Mesenteric fat pad (tissue), 1 donor: ENCODE measurements at regions not wholly inside any gene's neighbourhood (a gene's known extent, or its start where the extent isn't known, plus 50 kb on each side); places are given as distances from the start of the nearest gene placed in this dataset.
"Not testable (repeated sequence)": the region's sequence is repeated elsewhere in the genome, so short reads cannot be mapped to it uniquely, and the experiment has no call there.

Source experiments
- DNase-seq: peaks from one replicate; pipeline ENCODE4 v3.0.0-alpha.2; 2020; ENCODE audit warnings: low spot score
- donor health status: DM: yes; HTN: yes; CAD: no.

DNA sequence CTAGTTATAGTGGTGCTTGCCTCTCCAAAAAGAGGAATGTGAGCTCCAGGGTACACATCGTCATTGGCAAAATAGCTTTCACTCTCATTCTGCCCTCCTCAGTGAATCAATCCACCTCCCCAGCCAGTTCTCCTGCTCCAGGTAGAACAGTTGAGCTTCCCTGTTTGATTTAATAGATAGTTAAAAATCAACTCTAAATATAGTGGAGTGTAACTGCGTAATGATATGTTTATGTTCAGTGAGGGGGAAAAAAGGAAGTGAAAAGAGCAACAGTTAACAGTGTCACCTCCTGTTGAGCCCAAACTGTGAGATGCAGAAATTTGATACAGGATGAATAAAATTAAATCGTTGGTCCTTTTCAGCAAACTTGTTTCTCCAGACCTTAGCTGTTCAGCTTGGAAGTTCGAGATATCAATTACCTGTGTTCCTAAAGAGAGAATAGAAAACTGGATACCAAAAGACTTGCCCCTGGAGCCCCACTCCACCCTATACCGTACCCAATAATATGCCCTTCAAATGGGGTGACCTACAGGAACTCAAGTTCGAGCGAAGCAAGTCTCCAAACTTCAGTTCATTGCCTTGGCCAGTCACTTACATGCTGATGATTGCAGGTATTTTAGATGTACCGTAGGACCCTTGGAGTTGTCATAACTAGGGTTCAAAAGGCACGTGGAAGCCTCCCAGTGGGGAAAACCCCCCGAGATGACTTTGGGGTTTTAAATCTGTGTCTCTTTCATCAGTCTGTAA is 708.4 kb downstream of the RNF144A start:
- DNase-seq = no peak

DNA sequence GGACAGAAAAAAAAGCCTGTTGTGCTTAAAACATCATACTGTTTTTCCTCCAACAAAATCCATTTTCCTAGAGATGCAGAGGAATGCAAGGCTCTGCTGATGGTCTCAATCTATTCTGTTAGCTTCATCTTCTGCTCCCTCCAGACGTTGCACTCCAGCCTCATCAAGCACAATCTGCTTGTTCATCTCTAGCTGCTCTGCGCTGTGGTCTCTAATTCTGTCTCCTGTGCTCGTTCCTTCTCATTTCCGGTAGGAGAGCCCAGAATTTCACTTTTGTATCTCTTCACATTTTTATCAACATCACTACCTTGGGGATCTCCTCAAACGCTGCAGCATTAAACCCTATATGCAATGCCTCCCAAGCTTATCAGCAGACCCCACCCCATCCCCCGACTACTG is 708.9 kb downstream of the RNF144A start:
- no peak for DNase-seq

DNA sequence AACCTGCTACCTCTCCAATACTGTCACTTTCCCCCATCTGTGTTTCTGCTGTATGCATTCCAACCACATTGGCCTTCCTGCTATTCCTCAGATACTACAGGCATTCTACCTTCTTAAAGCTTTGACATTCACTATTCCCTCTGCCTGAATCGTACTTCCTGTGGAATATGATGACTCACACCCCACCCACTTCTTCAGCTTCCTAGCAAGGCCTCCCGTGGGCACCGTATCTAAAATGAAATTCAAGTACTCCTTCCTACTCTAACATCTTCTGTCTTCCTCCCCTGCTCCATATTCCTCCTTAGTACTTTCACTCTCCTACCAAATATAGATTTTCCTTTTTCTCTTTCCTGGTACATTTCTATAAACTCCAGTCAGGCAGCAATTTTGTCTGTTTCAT is 710.4 kb downstream of the RNF144A start:
- no peak for DNase-seq

DNA sequence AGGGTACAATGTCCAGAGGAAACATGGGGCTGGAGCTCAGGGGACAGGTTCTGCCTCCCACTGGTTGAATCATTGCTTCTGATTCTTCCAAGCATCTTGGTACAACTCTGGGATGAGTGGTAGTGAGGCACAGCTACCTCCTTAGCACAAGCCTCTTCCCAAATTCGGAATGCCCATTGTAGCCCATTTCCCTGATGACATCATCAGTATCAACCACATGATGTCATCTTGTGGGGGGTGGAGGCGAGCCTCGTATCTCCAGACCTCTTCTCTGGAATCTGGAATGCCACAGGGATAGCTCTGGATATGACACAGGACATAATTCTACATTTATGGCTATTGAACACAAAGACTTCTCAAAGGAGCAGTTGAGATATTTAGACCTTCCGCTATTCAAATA is 715.2 kb downstream of the RNF144A start:
- no peak for DNase-seq

DNA sequence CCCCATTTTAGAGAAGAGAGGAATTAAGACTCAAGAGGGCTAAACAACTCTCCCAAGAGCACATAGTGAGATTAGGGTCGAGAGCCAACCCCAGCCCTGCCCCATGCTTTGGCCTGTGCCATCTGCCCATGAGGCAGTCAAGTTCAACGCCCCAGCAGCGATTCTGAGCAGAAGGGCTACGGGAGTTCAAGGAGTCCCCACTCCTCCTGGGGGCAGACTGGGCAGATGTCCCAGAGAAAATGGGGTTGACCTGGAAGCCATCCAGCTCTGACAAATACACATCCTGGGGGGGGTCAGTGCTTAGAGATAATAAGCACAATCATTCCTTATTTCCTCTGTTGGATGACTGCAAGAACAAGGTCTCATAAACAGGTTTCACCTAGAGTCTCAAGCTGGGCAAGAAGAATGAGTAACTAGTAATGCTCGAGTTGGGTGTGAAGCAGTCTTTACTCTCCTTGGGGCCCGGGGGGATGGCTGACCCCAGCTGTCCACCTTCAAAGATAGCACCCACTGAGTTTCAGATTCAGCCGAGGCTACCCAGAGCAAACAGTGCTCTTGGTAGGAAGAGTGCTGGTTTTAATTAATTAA is 716.4 kb downstream of the RNF144A start:
- no peak for DNase-seq

DNA sequence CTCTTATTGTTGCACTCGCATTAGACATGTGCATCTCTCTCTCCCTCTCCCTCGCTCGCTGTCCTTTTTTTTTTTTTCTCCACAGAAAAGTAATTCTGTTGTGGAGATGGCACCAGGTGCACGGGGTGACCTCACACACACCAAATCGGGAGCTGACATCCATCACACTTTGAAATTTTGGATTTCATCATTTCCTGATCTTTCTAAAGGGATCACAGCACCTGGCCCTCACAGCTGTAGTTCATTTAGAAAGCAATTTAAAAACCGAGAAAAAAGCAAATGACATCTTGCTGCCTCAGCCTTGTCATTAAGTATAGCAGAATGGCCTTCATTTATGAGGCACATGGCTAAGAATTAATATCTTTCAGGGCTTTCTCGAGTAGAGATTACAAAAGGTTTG is 717.2 kb downstream of the RNF144A start:
- no peak for DNase-seq

DNA sequence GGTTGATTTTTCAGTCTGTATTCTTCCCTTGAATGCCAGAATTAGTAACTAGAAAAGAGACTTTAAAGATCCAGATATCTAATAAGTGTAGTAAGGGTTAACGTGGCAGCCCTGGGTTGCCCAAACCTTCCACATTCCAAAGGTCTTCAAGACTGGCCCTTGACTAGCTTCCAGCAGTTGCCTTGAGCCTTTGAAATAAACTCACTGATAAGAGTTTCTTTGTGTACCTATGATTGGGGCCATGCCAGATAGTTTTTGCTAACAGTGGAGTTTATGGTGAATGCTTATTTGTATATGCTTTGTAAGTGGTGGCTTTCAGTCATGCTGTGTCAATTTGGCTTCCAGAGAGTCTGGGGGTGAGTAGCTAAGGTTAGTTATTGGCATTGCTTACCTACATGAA is 722.3 kb downstream of the RNF144A start:
- DNase-seq = no peak

DNA sequence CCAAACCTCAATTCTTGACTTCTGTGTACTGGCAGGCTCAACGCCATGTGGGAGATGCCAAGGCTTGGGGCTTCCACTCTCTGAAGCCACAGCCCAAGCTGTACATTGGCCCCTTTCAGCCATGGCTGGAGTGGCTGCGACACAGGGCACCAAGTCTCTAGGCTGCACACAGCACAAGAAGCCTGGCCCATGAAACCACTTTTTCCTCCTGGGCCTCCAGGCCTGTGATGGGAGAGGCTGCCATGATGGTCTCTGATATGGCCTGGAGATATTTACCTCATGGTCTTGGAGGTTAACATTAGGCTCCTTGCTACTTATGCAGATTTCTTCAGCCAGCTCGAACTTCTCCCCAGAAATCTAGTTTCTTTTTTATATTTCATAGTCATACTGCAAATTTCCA is 724.1 kb downstream of the RNF144A start:
- DNase-seq = not testable (repeated sequence)

DNA sequence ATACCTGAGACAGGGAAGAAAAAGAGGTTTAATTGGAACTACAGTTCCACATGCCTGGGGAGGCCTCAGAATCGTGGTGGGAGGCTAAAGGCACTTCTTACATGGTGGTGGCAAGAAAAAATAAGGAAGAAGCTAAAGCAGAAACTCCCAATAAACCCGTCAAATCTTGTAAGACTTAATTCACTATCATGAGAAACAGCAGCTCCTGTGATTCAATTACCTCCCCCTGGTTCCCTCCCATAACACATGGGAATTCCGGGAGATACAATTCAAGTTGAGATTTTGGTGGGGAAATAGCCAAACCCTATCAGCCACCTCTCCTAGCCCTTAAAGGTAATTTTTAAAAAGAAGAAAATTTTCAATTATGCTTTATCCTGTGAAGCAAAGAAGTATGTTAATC is 728.8 kb downstream of the RNF144A start:
- no peak for DNase-seq

DNA sequence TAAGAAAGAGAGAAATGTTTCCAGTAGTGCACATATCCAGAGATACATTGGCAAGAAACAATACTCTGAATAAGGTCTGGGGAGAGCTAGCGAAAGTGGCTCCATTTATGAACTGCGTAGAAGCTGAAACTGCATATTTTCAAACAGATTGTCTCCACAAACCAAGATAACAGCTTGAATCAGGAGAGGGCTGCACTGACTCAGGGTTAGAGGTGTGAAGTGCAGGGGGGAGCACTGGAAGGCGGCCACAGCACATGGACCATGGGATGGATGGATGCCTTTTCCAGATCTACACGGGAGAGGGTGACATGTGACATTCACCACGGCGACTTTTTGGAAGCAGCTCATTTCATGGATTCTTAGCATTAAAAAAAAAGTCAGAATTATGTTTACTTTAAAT is 729.4 kb downstream of the RNF144A start:
- no peak for DNase-seq

DNA sequence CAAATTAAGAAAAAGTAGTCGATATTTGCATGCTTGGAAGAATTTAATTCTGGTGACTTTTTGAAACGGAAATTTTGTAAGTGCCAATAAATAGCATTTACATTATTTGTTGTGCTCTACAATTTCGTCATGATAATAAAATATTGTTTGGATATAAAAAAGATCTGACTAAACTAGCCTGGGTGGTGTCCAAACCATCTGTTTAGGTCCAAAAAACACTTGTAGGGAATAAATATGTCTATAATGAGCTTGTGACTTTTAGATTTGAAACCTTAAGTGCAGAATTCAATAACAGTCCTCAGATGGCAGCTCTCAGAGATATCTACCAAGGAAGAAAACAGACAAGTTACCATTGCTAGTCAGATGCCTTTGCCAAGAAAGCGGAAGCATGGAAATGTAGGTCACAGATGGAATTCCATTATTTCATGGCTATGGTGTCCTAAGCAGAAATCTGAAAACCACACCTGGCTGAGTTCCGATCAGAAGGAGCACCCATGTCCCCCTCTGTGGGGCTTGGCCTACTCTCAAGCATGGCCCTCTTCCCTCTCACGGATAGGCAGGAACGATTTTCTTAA is 731.1 kb downstream of the RNF144A start:
- DNase-seq = no peak

DNA sequence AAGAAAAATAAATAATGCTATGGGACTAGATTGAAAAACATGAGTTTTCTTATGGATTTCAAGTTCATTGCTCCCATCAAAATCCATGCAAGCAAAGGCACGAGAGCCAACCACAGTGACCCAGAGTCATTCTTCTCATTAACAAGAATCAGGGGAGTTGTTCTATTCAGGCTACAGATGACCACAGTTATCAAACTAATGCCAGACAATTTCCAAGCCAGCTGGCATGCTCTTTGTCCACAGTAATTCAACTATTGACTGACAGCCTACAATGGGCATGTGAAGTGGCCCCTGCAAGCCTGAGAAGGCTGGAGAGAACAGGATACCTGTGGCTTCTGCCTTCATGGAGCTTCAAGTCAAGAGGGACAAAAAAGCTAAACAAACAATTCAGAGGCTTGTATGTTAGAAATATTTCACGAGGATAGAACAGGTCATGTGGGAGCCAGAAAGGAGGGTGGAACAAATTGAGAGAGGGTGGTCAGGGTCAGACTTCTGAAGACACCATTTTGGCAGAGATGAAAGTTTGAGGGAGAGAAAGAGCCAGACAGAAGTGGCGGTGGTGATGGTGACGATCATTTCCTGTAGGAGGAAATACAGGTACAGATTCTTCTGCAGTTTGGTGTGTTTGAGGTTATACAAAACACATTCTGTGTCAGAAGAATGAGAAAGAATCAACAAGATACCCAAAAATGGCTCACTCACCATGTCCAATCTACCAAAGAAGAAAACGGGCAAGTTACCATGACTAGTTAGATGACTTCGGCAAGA is 732.4 kb downstream of the RNF144A start:
- DNase-seq = no peak

DNA sequence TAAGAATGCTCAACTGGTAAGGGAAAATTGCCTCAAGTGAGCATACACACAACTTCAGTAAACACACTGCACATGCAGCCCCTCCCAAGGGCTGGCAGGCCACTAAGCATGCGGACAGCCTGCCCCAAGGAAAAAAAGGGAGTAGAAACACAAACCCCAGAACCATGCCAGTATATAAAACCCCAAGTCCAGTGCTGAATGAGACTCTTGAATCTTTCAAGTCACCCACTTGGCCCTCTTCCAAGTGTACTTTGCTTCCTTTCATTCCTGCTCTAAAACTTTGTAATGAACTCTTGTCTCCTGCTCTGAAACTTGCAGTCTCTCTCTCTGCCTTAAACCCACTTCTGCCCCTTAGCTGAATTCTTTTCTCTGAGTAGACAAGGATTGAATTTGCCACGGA is 736.4 kb downstream of the RNF144A start:
- no peak for DNase-seq

DNA sequence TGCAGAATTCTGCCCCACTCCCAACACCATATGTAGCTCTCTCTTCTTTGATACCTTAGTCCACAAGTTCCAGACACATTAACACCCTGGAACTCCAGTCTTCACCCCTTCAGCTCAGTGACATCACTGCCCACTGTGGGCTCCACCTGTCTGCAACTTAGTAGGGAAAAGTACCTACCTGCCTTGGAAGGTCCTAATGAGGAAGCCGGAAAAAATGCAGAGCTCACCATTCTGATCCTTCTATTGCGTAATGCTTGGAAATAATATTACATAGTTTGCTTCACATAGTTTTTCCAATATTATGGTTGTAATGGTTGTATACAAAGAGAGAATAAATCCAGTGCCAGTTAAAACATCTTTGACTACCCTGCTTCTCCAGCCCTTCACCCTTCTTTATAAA is 738.4 kb downstream of the RNF144A start:
- no peak for DNase-seq

DNA sequence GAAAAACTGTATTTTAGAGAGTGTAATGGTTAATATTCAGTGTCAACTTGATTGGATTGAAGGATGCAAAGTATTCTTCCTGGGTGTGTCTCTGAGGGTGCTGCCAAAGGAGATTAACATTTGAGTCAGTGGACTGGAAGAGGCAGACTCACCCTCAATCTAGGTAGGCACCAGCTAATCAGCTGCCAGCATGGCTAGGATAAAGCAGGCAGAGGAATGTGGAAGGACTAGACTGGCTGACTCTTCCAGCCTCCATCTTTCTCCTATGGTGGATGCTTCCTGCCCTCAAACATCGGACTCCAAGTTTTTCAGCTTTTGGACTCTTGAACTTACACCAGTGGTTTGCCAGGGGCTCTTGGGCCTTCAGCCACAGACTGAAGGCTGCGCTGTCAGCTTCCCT is 740.3 kb downstream of the RNF144A start:
- DNase-seq = not testable (repeated sequence)

DNA sequence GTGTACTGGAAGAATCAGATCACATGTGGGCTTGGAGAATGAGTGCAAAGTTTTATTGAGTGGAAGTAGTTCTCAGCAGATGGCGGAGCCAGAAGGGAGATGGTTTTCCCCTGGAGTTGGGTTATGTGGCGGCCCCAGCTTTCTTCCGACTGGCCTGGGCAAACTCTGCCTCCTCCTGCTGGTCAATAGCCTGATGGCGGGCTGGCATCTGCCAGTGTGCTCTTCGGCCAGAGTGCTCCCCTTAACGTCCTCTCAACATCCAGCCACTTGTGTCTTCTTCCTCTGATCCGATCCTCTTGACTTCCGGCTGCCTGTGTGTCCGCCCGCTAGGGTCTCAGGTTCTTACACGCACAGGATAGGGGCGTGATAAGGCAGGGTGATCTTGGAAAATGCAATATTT is 741.3 kb downstream of the RNF144A start:
- DNase-seq = no peak

DNA sequence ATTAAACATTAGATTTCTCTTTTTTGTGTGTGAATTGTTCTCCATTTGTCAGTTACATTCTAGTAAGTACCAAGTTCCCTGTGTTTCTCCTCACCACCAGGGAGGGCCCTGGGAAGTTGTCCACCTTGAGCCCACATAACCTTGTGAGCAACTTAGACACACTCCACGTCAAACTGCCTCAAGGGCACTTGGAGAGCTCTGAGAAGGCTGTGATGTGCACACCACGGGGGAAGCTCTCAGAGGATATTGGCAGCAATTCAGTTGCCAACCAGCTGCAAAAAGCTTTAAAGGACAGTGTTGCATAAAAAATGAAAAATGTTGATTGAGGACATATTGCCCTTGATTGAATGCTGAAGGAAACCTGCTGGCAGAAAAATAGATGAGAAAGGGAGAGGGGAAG is 743.6 kb downstream of the RNF144A start:
- no peak for DNase-seq

DNA sequence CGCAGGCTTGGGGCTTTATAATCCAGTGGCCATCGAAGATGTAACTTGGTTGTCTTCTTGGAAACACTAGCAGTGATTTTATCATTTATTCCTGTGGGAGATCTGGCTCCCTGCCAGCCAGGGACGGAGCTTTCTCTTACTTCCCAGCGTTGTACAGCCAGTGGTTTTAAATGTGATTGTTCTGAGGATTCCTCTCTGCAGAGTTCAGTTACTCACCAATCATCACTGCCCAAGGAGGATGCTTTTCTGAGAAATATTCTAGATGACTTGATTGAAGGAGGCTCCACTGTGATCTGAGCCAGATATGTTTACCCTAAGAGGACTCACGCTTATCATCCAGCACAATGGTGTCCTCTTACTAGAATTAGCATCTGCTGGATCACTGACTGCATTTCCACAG is 744.3 kb downstream of the RNF144A start:
- no peak for DNase-seq

DNA sequence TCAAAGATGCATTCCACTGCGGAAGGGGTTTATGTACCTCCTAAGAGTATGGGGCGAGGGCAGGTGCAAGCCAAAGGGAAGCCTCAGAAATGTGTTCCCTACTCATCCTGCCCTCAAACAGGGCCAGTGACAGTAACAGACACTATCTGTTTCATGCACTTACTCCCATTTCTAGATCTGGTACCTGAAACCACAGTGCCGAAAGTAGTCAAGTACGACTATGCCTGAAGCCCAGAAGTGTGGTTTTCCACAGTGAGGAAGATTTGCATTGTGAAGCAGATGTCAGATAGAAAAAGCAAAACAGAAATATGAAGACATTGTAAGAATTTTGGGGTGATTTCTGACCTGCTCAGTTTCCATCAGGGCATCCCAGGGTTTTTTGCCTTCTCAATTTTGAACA is 748.7 kb downstream of the RNF144A start:
- DNase-seq = no peak

DNA sequence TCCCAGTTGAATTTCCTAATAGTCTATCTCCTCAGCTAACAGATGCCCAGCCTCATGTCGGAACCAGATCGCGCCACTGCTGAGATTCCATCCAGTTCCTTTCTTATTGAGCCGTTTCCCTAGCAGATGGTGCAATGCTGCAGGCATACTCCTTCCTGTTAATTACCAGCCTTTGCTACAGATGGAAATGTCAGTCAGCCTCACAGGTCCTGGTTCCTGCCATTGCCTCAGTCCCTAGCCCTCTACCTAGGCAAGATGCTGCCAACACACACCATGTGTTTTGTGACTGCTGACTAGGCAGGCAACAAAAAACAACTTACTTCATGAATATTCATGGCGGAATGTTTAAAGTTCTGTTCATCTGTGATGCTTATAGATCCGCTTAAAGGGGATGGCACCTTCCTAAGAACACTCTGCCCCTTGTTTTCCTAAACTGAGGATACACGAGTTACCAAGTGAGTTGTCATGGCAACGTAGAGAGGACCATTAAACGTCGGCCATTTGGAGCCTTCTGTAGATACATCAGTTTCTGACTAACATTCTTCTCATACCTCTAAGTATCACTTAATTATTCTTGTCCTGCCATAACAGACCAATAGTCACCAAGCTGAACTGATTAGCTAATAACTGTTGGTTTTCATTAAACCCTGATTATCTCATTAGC is 749.5 kb downstream of the RNF144A start:
- no peak for DNase-seq

DNA sequence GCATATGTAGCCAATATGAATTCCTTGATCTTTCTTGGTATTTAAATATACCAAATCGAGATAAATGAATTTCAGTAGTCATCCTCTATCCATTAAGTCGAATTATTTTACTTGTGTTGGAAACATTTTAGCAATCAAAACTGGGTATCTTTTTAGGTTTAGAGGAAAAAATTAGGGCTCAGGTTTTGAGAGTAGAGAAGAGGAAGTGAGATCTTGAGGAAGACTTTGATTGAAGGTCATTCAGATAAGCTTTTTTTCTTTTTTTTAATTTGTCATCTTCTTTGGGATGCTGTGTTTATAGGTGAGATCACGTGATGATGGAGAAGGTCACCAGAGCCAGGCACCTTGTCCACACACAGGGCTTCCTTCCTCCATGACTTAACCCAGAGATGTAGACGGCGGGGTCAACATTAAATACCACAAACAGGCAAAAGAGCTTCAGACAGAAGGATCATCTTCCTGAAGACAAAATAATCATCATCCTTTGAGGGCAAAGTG is 750.1 kb downstream of the RNF144A start:
- DNase-seq = no peak
